Bronchial epithelial cell (primary cell): ENCODE measurements at regions not wholly inside any gene's neighbourhood (a gene's known extent, or its start where the extent isn't known, plus 50 kb on each side); places are given as distances from the start of the nearest gene placed in this dataset.

ENCODE experiments used
- DNase-seq: peaks from one replicate; pipeline ENCODE4 v3.0.0-alpha.2; 2010; ENCODE audit warnings: low read depth
- FAIRE-seq: peaks from 2 replicates; lab custom pipeline; 2011; peaks lifted over from hg19 to GRCh38; lab: Jason Lieb, UNC
- H3K27me3 ChIP-seq: 2 replicates; pipeline ENCODE4 v1.5.1; 2011; ENCODE audit warnings: low read length; ENCODE audit not compliant: control insufficient read depth, insufficient read depth
- H3K36me3 ChIP-seq: 2 replicates; pipeline ENCODE4 v1.5.1; 2011; ENCODE audit warnings: low read length; ENCODE audit not compliant: control insufficient read depth, insufficient read depth
- H3K4me3 ChIP-seq: 2 replicates; pipeline ENCODE4 v1.5.1; 2011; ENCODE audit warnings: mild to moderate bottlenecking, low read depth, low read length, control low read depth
- TF ChIP-seq, protein P1 (sequence below): IDR thresholded peaks from 2 replicates; pipeline ENCODE4 v1.5.1; 2011; ENCODE audit warnings: mild to moderate bottlenecking, moderate library complexity, low read length, control low read depth, inconsistent platforms; ENCODE audit not compliant: insufficient read depth, severe bottlenecking

DNA sequence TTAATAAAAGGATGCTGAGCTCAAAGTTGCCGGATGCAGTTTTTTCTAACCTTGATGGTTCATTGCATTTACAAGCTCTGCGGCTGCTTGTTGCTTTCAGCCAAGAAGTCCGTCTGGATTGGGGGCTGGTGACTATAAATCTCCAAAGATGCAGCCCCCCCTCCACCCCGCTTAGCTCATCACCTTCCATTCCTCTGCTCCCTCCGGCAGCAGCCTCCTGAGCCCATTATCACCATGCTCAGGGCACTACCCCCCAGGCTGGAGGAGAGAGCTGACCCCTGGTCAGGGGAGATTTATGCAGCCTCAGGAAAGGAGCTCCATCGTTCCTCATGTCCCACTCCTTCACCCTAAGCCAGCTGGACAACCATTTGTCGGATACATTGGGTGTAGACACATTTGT is 55.3 kb upstream of the ZRANB1 start:
- TF ChIP-seq, protein P1, sequence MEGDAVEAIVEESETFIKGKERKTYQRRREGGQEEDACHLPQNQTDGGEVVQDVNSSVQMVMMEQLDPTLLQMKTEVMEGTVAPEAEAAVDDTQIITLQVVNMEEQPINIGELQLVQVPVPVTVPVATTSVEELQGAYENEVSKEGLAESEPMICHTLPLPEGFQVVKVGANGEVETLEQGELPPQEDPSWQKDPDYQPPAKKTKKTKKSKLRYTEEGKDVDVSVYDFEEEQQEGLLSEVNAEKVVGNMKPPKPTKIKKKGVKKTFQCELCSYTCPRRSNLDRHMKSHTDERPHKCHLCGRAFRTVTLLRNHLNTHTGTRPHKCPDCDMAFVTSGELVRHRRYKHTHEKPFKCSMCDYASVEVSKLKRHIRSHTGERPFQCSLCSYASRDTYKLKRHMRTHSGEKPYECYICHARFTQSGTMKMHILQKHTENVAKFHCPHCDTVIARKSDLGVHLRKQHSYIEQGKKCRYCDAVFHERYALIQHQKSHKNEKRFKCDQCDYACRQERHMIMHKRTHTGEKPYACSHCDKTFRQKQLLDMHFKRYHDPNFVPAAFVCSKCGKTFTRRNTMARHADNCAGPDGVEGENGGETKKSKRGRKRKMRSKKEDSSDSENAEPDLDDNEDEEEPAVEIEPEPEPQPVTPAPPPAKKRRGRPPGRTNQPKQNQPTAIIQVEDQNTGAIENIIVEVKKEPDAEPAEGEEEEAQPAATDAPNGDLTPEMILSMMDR: no peak
- Histone ChIP-seq H3K27me3 (no peaks in the 10 kb centered on the region), H3K4me3 (no peak overlapping the region), H3K36me3 (no peaks in the 10 kb centered on the region)
- FAIRE-seq (no peak), DNase-seq (no peak)

DNA sequence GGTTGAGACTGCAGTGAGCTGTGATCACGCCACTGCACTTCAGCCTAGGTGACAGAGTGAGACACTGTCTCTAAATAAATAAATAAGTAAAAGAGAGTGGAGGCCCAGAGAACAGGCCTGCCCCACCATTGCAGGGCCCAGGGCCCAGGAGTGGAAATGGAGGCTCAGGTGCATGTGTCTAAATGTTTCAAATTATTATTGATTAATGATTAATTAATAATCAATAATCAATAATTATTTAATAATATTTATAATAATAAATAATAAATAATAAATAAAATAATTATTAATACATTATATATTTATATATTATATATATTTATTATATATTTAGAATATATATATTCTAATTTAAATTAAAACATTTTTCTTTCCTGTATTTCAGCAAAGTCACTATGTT is 53.7 kb upstream of the ZRANB1 start:
- DNase-seq: no peak
- H3K36me3 ChIP-seq: no peaks in the 10 kb centered on the region
- H3K4me3 ChIP-seq: no peak overlapping the region
- TF ChIP-seq, protein P1: no peak
- no peaks in the 10 kb centered on the region for H3K27me3 ChIP-seq
- FAIRE-seq: no peak

DNA sequence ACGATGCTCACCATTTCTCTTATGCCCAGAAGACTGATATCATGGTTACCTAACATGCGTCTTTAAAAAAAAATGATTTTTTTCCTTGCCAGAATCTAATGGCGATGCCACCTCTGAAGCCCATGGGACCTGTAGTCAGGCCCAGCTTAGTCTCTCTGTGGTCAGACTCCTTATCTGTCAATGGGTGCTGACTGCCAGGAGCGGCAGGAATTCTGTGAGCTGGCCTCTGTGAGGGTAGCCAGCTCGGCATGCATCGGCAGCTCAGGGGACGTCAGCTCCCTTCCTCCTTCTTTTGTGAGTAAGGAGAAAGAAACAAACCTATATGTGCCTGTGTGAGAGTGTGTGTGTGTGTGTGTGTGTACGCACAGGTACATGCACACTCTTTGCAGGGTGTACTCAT is 49.9 kb upstream of the ZRANB1 start:
- H3K27me3 ChIP-seq: peaks cover 1% of the 10 kb centered on the region
- FAIRE-seq (peak; percentile 60), DNase-seq (no peak)
- H3K36me3 ChIP-seq: no peaks in the 10 kb centered on the region
- H3K4me3 ChIP-seq: no peak overlapping the region
- TF ChIP-seq, protein P1: no peak
